ENCODE measurements at regions not wholly inside any gene's neighbourhood (a gene's known extent, or its start where the extent isn't known, plus 50 kb on each side); places are given as distances from the start of the nearest gene placed in this dataset.

DNA sequence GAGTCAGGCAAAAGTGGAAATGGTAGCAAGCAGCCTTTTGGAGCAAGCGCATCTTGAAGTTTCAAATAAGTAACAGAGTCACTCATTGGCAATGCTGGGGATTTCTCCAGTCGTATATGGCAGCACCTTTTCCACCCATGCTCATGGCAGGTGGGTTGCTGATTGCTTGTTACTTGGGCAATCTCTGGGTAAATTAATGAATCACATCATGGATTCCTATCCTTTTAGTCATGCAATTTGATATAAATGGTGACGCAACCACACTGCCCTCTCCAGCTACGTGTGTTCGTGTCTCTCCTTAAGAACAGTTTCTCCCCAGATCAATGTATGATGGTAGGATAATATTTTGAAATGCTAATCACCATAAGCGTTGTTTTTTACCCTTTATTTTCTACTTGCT, 339.9 kb upstream of the KCNH8 start:
- no peak for TF ChIP-seq EZH2 (IDR thresholded peaks at IDR 0.05; ENCODE audit: low read depth)
- TF ChIP-seq, protein P1, sequence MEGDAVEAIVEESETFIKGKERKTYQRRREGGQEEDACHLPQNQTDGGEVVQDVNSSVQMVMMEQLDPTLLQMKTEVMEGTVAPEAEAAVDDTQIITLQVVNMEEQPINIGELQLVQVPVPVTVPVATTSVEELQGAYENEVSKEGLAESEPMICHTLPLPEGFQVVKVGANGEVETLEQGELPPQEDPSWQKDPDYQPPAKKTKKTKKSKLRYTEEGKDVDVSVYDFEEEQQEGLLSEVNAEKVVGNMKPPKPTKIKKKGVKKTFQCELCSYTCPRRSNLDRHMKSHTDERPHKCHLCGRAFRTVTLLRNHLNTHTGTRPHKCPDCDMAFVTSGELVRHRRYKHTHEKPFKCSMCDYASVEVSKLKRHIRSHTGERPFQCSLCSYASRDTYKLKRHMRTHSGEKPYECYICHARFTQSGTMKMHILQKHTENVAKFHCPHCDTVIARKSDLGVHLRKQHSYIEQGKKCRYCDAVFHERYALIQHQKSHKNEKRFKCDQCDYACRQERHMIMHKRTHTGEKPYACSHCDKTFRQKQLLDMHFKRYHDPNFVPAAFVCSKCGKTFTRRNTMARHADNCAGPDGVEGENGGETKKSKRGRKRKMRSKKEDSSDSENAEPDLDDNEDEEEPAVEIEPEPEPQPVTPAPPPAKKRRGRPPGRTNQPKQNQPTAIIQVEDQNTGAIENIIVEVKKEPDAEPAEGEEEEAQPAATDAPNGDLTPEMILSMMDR (conservative IDR thresholded peaks at IDR 0.05): no peak
- no peaks in the 10 kb centered on the region; the same call in 1 of the 2 replicates for H3F3A ChIP-seq (ENCODE audit: insufficient read depth, low read depth)
- no peaks in the 10 kb centered on the region for H4K20me1 ChIP-seq (ENCODE audit: insufficient read depth)
- ChIA-PET CTCF (no interaction called here), POLR2A (ENCODE audit: unreplicated experiment) (no interaction called here)
- H3K36me3 ChIP-seq (ENCODE audit: low read depth): no peaks in the 10 kb centered on the region
- no peak overlapping the region for H3K27ac ChIP-seq
- peak in 1 of 2 experiments; percentile 5 for DNase-seq
- H3K27me3 ChIP-seq (ENCODE audit: insufficient read depth, low read depth): no peaks in the 10 kb centered on the region
- H2AFZ ChIP-seq: no peak overlapping the region
- no peaks in the 10 kb centered on the region for H3K79me2 ChIP-seq (ENCODE audit: low read depth)
- H3K4me2 ChIP-seq: no peak overlapping the region
- intact Hi-C loops (cut with micrococcal nuclease; ENCODE audit: unreplicated experiment): no loop called here
- H3K9me3 ChIP-seq (ENCODE audit: insufficient read depth, low read depth): peaks cover 3% of the 10 kb centered on the region; the same call in 1 of the 2 replicates
- peaks cover 20% of the 10 kb centered on the region for H3K4me1 ChIP-seq (replicated peaks; ENCODE audit: insufficient read depth)
- no peaks in the 10 kb centered on the region; the same call in 1 of the 2 replicates for H3K9me2 ChIP-seq (ENCODE audit: insufficient read depth)
- BruUV-seq (replicated peaks): no TSS peak
- H3K4me3 ChIP-seq: no peak overlapping the region

DNA sequence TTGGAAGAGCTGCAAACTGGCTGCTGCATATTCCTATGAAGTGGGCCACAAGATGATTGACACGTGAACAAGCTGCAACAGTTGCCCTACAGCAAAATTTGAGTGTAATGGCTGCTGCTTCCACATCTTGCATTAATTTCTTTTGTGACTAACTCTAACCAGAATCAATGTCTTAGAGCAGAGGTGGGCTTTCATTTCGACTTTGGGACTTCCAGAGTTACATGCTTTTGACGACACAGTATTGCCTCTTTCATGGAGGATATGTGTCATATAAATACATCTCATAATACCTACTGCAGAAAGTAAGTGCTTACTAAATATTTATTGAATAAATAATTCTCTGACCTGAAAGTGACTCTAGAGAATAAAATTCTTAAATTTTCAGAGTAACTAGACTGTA, 340.7 kb upstream of the KCNH8 start:
- H3K9me2 ChIP-seq (ENCODE audit: insufficient read depth): no peaks in the 10 kb centered on the region; the same call in 1 of the 2 replicates
- no peaks in the 10 kb centered on the region for H3K79me2 ChIP-seq (ENCODE audit: low read depth)
- no peak overlapping the region for H3K27ac ChIP-seq
- intact Hi-C loops (cut with micrococcal nuclease; ENCODE audit: unreplicated experiment): no loop called here
- H4K20me1 ChIP-seq (ENCODE audit: insufficient read depth): no peaks in the 10 kb centered on the region
- no peak overlapping the region for H3K4me2 ChIP-seq
- no peak for DNase-seq
- ChIA-PET POLR2A (ENCODE audit: unreplicated experiment) (no interaction called here), CTCF (no interaction called here)
- H2AFZ ChIP-seq: no peak overlapping the region
- TF ChIP-seq, protein P1 (conservative IDR thresholded peaks at IDR 0.05): no peak
- no peak for TF ChIP-seq EZH2 (IDR thresholded peaks at IDR 0.05; ENCODE audit: low read depth)
- peaks cover 3% of the 10 kb centered on the region; the same call in 1 of the 2 replicates for H3K9me3 ChIP-seq (ENCODE audit: insufficient read depth, low read depth)
- no TSS peak for BruUV-seq (replicated peaks)
- H3K4me1 ChIP-seq (replicated peaks; ENCODE audit: insufficient read depth): peaks cover 20% of the 10 kb centered on the region
- no peaks in the 10 kb centered on the region for H3K36me3 ChIP-seq (ENCODE audit: low read depth)
- no peaks in the 10 kb centered on the region; the same call in 1 of the 2 replicates for H3F3A ChIP-seq (ENCODE audit: insufficient read depth, low read depth)
- no peaks in the 10 kb centered on the region for H3K27me3 ChIP-seq (ENCODE audit: insufficient read depth, low read depth)
- H3K4me3 ChIP-seq: no peak overlapping the region

DNA sequence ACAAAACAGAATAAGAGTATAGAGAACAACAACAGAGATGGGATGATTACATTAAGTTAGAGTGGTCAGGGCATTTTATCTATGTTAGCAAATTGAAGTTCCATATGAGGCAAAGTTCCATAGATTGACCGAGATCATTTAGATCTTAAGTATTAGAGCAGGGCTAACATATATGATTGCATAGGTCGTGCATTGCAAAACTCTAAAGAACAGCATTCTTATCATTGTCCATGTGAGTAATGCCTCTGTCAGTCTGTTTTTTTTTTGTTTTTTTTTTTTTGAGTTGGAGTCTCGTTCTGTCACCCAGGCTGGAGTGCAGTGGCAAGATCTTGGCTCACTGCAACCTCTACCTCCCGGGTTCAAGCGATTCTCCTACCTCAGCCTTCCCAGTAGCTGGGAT, 341.7 kb upstream of the KCNH8 start:
- H3K36me3 ChIP-seq (ENCODE audit: low read depth): no peaks in the 10 kb centered on the region
- no peaks in the 10 kb centered on the region; the same call in 1 of the 2 replicates for H3K9me2 ChIP-seq (ENCODE audit: insufficient read depth)
- H3K9me3 ChIP-seq (ENCODE audit: insufficient read depth, low read depth): peaks cover 3% of the 10 kb centered on the region; the same call in 1 of the 2 replicates
- H3F3A ChIP-seq (ENCODE audit: insufficient read depth, low read depth): no peaks in the 10 kb centered on the region; the same call in 1 of the 2 replicates
- H3K4me1 ChIP-seq (replicated peaks; ENCODE audit: insufficient read depth): peaks cover 20% of the 10 kb centered on the region
- ChIA-PET POLR2A (ENCODE audit: unreplicated experiment) (no interaction called here), CTCF (no interaction called here)
- H3K27me3 ChIP-seq (ENCODE audit: insufficient read depth, low read depth): no peaks in the 10 kb centered on the region
- H3K4me3 ChIP-seq: no peak overlapping the region
- no peak overlapping the region; the same call in 1 of the 2 replicates for H3K4me2 ChIP-seq
- intact Hi-C loops (cut with micrococcal nuclease; ENCODE audit: unreplicated experiment): no loop called here
- no peaks in the 10 kb centered on the region for H4K20me1 ChIP-seq (ENCODE audit: insufficient read depth)
- H3K79me2 ChIP-seq (ENCODE audit: low read depth): no peaks in the 10 kb centered on the region
- no TSS peak for BruUV-seq (replicated peaks)
- TF ChIP-seq, protein P1 (conservative IDR thresholded peaks at IDR 0.05): no peak
- no peak for TF ChIP-seq EZH2 (IDR thresholded peaks at IDR 0.05; ENCODE audit: low read depth)
- no peak overlapping the region for H2AFZ ChIP-seq
- DNase-seq: no peak
- H3K27ac ChIP-seq: no peak overlapping the region
